ENCODE measurements at regions not wholly inside any gene's neighbourhood (a gene's known extent, or its start where the extent isn't known, plus 50 kb on each side); places are given as distances from the start of the nearest gene placed in this dataset.

DNA sequence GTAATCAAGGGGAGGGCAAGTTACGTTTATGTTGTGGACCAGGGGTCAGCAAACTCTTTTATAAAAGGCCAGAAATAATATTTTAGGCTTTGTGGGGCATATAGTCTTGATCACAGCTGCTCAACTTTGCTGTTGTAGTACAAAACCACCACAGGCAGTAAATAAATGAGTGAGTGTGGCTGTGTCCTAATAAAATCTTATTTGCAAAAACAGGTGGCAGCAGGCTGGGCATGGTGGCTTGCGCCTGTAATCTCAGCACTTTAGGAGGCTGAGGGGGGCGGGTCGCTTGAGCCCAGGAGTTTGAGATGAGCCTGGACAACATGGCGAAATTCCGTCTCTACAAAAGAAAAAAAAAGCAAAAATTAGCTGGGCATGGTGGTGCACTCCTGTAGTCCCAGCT lies 57.9 kb upstream of the NUP160 start:
- TF ChIP-seq, protein P1, sequence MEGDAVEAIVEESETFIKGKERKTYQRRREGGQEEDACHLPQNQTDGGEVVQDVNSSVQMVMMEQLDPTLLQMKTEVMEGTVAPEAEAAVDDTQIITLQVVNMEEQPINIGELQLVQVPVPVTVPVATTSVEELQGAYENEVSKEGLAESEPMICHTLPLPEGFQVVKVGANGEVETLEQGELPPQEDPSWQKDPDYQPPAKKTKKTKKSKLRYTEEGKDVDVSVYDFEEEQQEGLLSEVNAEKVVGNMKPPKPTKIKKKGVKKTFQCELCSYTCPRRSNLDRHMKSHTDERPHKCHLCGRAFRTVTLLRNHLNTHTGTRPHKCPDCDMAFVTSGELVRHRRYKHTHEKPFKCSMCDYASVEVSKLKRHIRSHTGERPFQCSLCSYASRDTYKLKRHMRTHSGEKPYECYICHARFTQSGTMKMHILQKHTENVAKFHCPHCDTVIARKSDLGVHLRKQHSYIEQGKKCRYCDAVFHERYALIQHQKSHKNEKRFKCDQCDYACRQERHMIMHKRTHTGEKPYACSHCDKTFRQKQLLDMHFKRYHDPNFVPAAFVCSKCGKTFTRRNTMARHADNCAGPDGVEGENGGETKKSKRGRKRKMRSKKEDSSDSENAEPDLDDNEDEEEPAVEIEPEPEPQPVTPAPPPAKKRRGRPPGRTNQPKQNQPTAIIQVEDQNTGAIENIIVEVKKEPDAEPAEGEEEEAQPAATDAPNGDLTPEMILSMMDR (IDR thresholded peaks at IDR 0.05; ENCODE audit: insufficient read depth, low read length, poor library complexity, severe bottlenecking), result no peak
- DNase-seq (ENCODE audit: extremely low read depth, insufficient read length), result no peak
- Histone ChIP-seq H3K36me3 (ENCODE audit: control insufficient read depth, insufficient read depth, low read length) (no peaks in the 10 kb centered on the region), H3K27me3 (replicated peaks; ENCODE audit: control insufficient read depth, insufficient read depth, low read length) (no peaks in the 10 kb centered on the region), H3K4me3 (replicated peaks; ENCODE audit: low read depth, low read length) (no peak overlapping the region)

DNA sequence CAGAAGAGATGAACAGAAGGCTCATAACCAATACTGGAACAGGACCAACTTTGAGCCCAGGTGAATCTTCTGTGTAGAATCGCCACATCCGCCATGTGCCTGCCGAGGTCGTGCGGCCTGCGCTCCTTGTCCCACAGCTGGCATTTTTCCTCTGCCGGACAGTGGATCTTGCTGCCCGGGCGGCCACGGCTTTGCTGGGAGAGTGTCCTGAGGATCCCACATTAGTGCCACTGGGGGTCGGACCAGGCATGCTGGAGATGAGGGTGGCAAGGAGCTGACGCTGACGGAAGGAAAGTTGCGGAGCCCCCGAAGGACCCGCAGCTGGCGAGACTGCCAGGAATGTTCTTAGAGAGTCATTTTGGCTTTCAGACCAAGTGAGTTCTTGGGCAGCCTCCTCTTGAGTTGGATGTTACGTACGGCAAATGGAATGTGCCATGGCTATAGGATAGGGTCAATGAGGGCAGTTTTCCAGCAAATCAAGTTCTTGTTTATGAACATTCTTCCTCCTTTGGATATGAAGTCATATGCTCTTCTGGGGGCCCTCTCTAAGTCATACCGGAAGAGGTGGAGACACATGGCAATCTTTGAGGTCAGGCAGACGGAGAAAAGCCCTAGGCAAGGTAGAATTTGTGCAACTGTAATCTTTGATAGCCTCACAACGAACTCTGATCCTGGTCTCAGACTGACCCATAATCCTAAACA lies 57.4 kb upstream of the NUP160 start:
- no peak overlapping the region for H3K4me3 ChIP-seq (replicated peaks; ENCODE audit: low read depth, low read length)
- no peak for DNase-seq (ENCODE audit: extremely low read depth, insufficient read length)
- no peaks in the 10 kb centered on the region for H3K36me3 ChIP-seq (ENCODE audit: control insufficient read depth, insufficient read depth, low read length)
- H3K27me3 ChIP-seq (replicated peaks; ENCODE audit: control insufficient read depth, insufficient read depth, low read length), result no peaks in the 10 kb centered on the region
- TF ChIP-seq, protein P1 (IDR thresholded peaks at IDR 0.05; ENCODE audit: insufficient read depth, low read length, poor library complexity, severe bottlenecking), result no peak

DNA sequence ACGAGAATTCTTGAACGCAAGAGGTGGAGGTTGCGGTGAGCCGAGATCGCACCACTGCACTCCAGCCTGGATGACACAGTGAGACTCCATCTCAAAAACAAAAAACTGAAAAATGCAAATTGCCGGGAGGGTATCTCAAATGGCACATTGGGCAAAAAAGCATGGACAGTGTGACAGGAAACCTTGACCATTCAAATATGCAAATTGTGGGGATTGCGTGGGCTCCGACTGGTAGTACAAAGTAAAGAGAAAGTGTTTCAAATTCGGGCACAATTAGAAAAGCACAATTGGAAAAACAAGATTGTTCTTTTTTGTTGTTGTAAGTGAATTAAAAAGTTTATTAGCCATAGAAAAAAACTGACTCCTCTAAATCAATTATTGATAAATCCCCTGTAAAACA lies 56.7 kb upstream of the NUP160 start:
- no peaks in the 10 kb centered on the region for H3K36me3 ChIP-seq (ENCODE audit: control insufficient read depth, insufficient read depth, low read length)
- H3K27me3 ChIP-seq (replicated peaks; ENCODE audit: control insufficient read depth, insufficient read depth, low read length), result no peaks in the 10 kb centered on the region
- no peak for DNase-seq (ENCODE audit: extremely low read depth, insufficient read length)
- TF ChIP-seq, protein P1 (IDR thresholded peaks at IDR 0.05; ENCODE audit: insufficient read depth, low read length, poor library complexity, severe bottlenecking), result no peak
- H3K4me3 ChIP-seq (replicated peaks; ENCODE audit: low read depth, low read length), result no peak overlapping the region

DNA sequence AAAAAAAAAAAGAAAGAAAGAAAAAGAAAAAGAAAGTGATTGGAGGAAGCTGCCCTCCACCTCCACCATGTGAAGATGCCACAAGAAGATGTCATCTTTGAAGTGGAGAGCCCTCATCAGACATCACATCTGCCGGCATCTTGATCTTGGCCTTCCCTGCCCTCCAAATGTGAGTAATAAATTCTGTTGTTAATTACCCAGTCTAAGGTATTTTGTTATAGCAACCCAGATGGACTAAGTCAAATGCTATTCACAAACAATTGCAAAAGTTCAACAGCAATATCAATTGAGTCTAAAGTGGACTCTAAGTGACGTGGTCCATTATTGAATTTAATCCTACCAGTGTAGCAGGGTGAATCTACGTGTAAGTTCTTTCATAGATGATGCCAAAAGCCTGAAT lies 55.9 kb upstream of the NUP160 start:
- TF ChIP-seq, protein P1 (IDR thresholded peaks at IDR 0.05; ENCODE audit: insufficient read depth, low read length, poor library complexity, severe bottlenecking), result no peak
- Histone ChIP-seq H3K27me3 (replicated peaks; ENCODE audit: control insufficient read depth, insufficient read depth, low read length) (no peaks in the 10 kb centered on the region), H3K4me3 (replicated peaks; ENCODE audit: low read depth, low read length) (no peak overlapping the region), H3K36me3 (ENCODE audit: control insufficient read depth, insufficient read depth, low read length) (no peaks in the 10 kb centered on the region)
- DNase-seq (ENCODE audit: extremely low read depth, insufficient read length), result no peak

DNA sequence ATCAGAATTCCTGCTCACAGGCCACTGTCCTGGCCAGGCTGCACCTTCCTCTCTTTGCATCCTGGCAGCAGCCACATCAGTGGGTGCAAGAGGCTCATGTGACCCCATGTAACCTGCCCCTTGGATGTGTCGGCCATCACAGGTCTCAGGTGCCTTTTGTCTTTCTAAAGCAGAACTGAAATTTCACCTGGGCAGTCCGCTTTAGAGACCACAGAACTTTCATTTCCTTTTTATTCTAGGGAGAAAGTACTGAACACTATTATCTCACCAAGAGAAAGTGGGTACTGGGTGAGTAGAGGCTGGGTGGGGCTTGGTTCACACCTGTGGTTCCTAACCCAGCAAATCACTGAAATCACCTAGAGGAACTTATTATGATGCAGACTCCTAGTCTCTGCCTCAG lies 51.7 kb upstream of the NUP160 start:
- H3K4me3 ChIP-seq (replicated peaks; ENCODE audit: low read depth, low read length), result no peak overlapping the region
- H3K36me3 ChIP-seq (ENCODE audit: control insufficient read depth, insufficient read depth, low read length), result no peaks in the 10 kb centered on the region
- TF ChIP-seq, protein P1 (IDR thresholded peaks at IDR 0.05; ENCODE audit: insufficient read depth, low read length, poor library complexity, severe bottlenecking), result no peak
- no peaks in the 10 kb centered on the region for H3K27me3 ChIP-seq (replicated peaks; ENCODE audit: control insufficient read depth, insufficient read depth, low read length)
- DNase-seq (ENCODE audit: extremely low read depth, insufficient read length), result peak; percentile 84
